ENCODE measurements at regions not wholly inside any gene's neighbourhood (a gene's known extent, or its start where the extent isn't known, plus 50 kb on each side); places are given as distances from the start of the nearest gene placed in this dataset.

- TF ChIP-seq CEBPB (IDR thresholded peaks at IDR 0.05; ENCODE audit: low read depth, low read length) (no peak), TCF12 (IDR thresholded peaks at IDR 0.05; ENCODE audit: low read depth, low read length) (no peak), FOSL1 (IDR thresholded peaks at IDR 0.05; ENCODE audit: insufficient read depth, low read depth, low read length) (no peak), SP2 (IDR thresholded peaks at IDR 0.05; ENCODE audit: low read length) (no peak)
Measured at GRCh38 chr3:89052386-89052785, 55.0 kb upstream of the EPHA3 start (continued).

All from H1 (cell line).